HG03575 (cell line): ENCODE measurements at regions not wholly inside any gene's neighbourhood (a gene's known extent, or its start where the extent isn't known, plus 50 kb on each side); places are given as distances from the start of the nearest gene placed in this dataset.
"Not testable (repeated sequence)": the region's sequence is repeated elsewhere in the genome, so short reads cannot be mapped to it uniquely, and the experiment has no call there.

ENCODE experiments used
- ATAC-seq: cut with Tn5 transposase; IDR thresholded peaks from one replicate; pipeline ENCODE4 v1.9.1; 2021; ENCODE audit not compliant: unreplicated experiment, insufficient number of reproducible peaks, low FRiP score; ENCODE audit errors: extremely low read depth

DNA sequence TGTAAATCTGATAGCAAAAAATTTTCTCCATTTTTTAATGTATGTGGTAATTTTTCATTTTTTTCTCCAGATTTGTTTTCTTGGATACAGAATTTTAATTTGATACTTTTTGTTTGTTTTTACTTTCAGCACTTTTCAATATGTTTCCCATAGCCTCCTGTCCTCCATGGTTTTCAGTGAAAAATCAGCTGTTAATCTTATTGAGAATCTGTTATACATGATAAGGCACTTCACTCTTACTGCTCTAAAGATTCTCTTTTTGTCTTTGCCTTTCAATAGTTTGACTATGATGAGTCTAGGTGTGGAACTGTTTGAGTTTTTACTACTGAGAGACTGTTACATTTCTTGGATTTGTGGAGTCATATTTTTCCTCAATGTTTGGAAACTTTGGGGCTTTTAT lies 455.7 kb upstream of the NUDT12 start:
- ATAC-seq: no peak

DNA sequence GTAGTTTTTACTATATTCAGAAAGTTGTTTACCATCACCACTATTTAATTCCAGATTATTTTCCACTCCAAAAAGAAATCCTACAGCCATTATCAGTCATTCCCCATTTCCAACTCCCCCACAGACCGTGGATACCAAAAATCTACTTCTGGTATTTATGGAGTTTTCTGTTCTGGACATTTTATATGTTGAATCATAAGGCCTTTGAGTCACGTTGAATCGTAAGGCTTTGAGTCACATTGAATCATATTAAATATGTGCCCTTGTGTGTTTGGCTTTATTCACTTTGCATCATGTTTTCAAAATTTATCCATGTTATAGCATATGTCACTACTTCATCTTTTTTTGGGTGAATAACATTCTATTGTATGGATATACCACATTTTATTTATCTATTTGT lies 454.1 kb upstream of the NUDT12 start:
- no peak for ATAC-seq

DNA sequence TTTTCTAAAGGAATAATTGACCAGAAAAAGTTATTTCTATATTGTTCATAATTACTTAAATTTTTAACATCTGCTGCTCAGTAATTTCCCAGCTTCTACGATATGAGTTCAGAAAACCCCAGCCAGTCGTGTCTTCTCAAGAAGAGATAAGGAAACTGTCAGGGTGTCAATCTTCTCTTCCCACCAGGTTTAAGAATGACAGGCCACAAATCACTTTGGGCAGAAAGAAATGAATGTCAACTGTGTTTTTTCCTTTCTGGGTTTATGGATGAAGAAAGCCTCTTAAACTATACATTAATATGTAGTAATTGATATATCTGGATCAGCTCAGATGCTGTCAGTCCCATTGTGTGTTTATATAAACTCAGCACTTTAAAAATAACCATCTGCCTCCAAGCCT lies 453.2 kb upstream of the NUDT12 start:
- ATAC-seq: no peak

DNA sequence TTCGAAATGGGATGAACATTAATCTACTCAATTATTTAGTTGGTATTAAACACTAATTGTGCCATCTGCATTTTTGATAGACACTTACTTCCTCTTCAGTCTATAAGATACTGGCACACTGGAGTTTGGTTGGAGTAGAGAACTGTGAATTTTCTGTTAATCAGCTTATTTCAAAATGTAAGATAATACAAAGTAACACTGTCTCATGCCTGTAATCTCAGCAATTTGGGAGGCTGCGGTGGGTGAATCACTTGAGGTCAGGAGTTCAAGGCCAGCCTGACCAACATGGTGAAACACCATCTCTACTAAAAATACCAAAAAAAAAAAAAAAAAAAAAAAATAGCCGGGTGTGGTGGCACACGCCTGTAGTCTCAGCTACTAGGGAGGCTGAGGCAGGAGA lies 440.2 kb upstream of the NUDT12 start:
- ATAC-seq: not testable (repeated sequence)

DNA sequence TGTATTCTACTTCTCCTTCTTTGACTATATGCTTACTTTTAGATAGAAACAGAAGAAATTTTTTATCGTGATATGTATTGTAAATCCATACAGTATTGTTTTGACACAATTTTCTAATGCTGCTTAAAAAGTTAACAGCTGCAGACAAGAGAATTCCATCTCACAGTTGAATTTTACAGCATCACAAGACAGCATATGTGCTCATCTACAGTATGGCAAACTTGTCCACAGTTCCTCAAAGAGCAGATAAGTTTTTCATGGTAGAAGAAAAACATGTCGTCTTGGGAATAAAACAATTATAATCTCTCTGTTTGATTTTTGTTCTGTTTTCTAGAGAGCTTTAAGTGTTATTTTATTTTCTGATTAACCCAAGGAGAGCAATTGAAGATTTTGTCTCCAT lies 438.5 kb upstream of the NUDT12 start:
- ATAC-seq: no peak

DNA sequence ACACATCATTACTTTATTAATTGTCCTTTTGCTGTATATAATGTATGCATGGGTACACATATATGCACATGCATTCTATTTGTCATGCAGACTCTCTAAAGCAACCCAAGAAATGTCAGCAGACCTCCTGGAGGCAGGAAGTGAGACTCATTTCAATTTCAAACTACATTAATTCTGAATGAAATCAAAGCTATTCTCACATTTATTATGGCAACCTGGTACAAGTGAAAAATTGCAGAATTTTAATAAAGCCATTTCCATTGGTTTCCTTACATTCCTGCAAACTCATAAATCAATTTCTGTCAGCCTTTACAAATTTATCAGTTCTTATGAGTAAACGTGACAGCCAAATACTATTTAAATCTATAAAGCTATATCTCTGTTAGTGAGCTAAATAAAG lies 430.4 kb upstream of the NUDT12 start:
- ATAC-seq: no peak

DNA sequence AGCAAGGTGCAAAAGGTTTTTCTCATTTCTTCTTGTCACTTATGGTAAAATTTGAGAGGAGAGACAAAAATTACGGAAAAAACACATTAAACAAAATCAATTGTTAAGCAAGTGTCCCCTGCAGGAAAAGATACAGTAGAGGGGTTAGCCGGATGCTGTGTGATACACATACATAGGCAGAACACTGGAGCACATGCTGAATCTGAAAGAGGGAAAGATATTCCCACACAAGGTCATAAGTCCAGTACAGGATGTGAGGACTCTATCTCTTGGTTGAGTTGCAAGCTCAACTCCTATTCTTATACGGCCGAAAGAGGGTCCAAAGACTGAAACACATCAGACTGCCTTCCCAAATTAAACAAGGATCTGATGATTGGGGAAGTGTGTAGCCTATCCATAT lies 427.5 kb upstream of the NUDT12 start:
- no peak for ATAC-seq

DNA sequence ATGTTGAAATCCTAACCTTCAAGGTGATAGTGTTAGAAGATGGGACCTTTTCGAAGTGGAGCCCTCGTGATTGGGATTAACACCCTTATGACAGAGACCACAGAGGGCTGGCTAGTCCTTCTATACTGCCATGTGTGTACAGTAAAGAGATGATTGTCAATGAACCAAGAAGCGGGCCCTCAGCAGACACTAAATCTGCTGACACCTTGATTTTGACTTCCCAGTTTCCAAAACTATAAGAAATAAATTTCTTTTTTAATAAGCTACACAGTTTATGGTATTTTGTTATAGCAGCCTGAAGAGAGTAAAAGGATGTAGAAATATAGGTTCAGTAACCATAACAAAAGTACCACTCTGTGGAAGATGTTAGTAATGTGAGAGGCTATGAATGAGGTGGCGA lies 419.0 kb upstream of the NUDT12 start:
- ATAC-seq: no peak

DNA sequence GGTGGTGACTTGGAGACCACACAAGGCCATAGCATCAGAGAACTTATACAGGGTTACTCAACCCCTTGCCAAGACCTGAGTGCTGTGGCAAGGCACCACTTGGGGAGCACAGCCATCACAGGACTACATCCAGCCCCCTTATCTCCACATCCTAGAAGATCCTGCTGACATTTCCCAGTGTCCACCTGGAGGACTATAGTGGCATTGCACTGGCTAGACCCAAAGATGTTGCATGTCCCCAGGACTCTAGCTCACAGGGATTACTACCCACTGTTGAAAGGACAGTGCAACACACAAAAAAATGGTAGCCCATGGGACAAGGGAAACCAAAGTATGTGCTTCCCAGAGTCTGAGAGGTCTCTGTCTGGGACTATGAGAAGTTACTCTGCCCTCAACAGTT lies 411.1 kb upstream of the NUDT12 start:
- ATAC-seq: no peak

DNA sequence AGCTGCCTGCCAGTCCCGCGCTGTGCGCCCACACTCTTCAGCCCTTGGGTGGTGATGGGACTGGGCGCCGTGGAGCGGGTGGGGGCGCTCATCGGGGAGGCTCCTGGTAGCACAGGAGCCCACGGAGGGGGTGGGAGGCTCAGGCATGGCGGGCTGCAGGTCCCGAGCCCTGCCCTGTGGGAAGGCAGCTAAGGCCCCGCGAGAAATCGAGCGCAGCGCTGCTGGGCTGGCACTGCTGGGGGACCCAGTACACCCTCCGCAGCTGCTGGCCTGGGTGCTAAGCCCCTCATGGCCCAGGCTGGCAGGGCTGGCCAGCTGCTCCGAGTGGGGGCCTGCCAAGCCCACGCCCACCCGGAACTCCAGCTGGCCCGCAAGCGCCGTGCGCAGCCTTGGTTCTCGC lies 403.7 kb upstream of the NUDT12 start:
- ATAC-seq: not testable (repeated sequence)

DNA sequence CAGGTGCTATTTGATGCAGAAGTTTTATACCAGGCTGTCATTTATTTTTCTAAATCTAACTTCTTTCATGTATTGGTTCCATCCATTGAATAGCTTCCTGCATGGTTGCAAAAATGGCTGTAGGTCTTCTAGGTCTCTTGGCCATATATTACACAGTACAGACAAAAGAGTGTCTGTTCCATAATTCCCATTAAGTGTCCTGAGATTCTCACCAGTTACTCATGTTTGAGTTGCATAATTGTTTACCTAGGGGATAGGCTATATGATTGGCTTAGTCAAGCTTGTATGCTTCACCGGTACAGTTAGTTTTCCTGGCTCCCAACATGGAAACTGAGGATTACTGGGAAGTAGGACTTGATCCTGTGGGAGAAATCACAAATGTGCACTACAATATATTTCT lies 399.4 kb upstream of the NUDT12 start:
- ATAC-seq: no peak

DNA sequence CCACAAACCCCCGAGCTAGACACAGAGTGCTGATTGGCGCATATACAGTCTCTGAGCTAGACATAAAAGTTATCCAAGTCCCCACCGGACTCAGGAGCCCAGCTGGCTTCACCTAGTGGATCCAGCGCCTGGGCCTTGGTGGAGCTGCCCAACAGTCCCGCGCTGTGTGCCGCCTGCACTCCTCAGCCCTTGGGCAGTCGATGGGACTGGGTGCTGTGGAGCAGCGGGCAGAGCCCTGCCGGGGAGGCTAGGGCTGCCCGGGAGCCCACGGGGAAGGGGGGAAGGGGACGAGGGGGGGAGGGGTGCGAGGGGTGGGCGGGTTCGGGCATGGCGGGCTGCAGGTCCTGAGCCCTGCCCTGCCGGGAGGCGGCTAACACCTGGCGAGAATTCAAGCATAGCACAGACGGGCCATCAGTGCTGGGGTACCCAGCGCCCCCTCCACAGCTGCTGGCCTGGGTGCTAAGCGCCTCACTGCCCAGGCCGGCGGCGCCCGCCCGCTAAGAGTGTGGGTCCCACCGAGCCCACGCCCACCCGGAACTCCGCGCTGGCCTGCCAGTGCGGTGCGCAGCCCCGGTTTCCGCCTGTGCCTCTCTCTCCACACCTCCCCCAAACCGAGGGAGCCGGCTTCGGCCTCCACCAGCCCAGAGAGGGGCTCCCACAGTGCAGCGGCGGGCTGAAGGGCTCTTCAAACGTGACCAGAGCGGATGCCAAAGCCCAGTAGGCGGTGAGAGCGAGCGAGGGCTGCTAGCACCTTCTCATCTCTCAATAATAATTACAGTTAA lies 391.2 kb upstream of the NUDT12 start:
- ATAC-seq: no peak

DNA sequence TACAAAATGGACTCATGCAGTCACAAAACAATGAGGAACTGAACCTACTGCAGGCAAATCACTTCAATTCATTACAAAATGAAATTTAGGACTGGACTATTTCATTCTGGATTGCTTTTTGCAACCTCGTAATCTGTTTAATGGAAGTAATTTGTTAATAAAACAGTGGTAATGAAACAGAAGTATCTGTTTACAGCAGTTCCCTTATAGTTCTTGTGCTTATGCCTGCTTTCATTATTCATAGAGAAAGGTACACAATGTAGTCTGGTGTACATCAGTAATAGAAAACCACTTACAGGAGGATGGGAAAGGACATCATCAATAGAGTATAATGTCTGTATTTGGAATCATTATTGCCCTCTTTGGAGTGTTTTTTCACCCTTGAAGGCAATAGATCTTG lies 389.2 kb upstream of the NUDT12 start:
- no peak for ATAC-seq

DNA sequence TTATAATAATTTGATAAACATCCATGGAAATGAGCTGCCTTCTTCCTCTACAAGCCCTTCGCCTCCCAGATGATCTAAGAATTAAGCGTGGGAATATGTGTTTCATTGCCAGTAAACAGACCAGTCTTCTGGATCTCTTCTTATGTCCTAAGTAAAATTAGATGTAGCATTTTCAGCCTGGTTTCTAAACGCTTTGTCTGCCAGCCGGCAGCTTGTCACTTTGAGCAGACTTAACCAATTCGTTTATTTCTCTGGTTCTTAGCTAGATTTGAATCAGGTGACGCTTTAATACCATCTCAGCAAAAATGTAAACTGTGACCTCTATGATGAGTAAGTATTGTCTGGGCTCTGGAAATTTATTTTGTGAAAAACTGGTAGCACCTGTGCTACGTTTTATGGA lies 380.6 kb upstream of the NUDT12 start:
- no peak for ATAC-seq

DNA sequence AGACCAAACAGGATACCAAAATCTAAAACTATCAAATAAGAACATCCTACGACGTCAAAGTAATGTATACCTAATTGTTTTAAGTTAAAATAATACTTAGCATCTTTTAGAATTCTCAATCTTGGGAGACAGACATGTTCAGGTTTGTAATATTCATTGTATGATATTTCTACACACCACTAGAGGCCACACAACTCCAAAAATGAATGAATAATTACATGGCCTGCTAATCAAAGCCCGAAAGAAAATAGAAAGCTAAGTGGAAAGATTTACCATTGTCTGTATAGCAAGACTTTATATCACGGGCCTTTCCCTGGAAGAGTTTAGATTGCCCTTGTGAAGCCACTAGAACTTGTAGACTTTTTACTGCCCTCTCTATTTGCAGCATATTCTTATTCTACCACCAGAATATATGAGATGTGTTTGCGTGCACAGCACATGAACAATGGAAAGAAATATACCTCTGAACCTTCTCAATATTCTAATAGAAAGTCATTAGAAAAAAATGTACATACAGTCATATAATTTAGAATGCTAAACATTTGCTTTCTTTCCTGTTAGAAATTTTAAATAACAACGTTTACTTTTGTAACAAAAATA lies 380.1 kb upstream of the NUDT12 start:
- ATAC-seq: no peak

DNA sequence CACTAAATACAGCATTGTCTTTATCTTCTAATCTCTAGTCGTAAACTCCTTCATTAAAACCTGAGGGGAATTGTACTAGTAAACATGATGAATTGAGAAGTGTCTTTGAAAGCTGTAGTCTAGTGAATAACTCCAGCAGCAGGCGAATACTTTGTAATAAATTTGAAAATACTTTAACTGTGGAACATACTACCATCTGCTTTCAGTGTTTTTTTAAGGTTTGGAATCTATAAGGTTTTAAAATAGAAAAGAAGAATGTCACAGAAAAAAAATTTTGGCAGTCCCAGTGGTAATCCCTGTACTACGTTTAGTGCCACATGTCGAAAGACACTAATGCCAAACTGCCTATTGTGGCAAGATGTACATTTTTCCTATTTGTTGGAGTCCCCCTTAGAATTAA lies 379.0 kb upstream of the NUDT12 start:
- ATAC-seq: no peak

DNA sequence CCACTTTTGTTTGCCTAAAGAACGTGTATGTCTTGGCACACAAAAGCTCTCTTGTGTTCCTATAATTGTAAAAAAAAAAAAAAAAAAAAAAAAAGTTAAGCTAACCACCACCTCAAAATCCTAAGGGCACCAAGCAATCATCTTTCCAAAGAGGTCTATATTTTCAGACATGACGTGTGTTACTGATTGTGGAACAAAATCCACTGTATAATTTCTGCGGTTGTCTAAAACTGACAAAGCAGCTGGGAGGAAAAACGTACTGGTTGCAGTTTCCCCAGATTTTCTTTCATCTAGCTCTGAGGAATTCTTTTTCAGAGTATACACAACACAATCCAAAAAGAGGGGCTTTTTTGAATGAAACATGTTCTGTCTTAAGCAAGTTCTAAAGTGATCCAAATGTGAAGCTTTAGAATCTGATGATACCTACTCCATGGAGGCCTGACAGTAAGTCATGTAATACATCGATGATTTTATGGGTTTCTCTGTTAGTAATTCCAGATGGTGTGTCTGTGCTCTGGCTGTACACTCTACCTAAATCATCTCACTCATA lies 375.6 kb upstream of the NUDT12 start:
- no peak for ATAC-seq

DNA sequence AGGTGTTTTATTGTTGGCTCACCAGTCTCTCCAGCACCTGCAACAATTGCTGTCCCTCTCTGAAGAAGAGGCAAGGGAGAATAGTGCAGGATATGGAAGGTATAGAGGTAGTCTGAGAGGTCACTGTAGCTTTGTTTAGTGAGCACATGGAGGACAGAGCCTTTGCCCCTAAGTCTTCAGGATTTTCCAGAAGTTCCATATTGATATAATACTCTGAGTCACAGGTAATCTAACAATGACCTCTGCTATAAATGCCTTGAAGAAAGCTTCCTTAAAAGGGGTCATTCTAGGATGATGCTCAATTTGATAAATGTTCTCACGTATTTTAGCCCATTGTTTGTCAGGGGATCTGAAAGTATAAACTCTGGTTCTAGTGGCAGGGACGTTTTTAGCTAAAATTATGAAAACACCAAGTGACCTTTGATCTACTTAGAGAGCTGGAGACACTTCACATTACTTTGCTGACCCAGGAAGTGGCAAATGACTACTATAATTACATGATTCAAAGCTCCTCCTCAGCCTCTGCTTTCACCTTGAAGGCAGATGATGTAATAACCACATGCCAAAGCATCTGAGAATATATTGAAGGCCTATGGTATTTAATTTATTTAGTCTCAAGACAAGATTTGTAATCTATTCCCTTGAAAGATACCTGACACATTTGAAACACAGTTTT lies 366.9 kb upstream of the NUDT12 start:
- no peak for ATAC-seq

DNA sequence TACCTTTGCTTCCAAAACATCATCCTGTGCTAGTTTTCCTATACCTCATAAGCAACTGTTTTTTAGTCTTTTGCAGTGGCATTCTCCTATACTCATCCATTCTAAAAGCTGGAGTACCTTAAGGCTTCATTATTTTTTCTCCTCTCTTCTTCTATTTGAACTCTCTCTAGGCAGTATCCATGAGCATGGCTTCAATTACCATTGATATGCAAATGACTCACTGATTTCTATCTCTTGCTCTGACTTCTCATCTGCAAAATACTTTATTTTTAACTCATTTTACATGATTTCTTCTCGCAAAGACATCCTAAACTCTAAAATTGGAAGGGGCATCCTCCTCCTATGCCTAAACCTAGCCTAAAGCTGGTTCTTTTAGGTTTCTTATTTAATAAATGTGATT lies 365.1 kb upstream of the NUDT12 start:
- ATAC-seq: no peak

DNA sequence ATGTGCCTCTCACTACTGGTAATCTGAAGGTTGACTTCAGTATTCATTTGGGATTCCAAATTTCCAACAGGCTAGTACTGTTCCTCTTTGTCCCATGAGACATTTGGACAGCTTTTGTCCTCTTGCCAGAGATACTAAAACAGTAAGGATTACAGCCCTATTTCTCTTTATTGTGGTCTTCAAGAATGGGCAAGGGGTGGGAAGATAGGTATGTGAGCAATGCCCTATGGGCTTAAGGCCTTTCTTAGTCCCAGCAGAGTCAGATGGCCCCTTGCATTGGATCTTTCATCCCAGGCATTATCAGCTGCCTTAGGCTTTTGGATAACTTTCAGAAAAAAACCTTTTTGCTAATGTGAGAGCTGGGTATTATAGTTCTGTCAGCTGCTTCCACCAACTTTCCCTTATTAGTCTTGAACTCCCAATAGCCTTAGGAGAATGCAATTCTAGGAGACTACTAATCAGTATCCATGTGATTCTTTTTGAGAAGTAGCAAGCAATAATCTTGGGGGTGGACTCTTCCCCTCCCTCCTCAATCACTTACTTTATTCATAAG lies 361.1 kb upstream of the NUDT12 start:
- ATAC-seq: no peak
